ENCODE measurements at regions not wholly inside any gene's neighbourhood (a gene's known extent, or its start where the extent isn't known, plus 50 kb on each side); places are given as distances from the start of the nearest gene placed in this dataset.

DNA sequence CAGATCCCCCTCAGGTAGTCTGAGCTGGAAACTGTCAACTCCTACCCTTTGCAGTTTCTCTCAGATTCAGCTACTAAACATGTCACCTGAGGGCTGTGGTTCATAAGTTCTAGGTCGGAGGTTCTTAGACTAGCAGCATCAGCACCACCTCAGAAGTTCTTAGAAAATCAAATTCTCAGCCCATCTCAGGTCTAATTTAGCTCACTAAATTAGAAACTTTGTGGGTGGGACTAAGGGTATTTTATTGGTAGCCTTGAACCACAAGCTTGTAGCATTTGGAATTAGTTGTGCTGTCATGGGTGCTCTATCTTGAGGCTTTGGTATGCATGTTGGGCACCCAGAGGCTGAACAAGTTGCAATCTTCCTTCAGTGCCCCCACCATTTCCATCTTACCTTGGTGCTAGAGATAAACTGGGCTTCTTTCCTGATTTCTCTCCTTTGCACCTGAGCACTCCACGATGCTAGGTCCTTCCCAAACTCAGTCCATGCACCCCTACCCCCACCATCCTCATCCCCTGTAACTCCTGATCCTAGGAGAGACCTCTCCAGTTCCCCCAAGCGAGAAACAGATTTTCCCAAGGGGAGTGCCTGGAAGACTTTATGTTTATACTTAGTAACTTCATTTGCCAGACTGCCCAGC lies 54.2 kb downstream of the S1PR1 start:
- no peaks in the 10 kb centered on the region for H3K4me1 ChIP-seq
- DNase-seq (ENCODE audit: low read depth in 1 of 2, low spot score in 1 of 2) (no peak), ATAC-seq (no peak), FAIRE-seq (no peak)
- H3K4me3 ChIP-seq, result no peak overlapping the region
- no peaks in the 10 kb centered on the region for H3K9me3 ChIP-seq
- H3K27ac ChIP-seq, result no peak overlapping the region
- WGBS (ENCODE audit: missing lambda C conversion rate), result 29% methylated on average over 3 of the region's 3 CpGs
- ChIA-PET POLR2A (no interaction called here), CTCF (interaction anchor here (0.7 to 2.4 kb wide), 4 partner anchors 10 to 1587 kb away, joined by 3 to 14 read pairs (median 4); no protein-coding TSS in a partner anchor)
- TF ChIP-seq RCOR1 (IDR thresholded peaks at IDR 0.05; ENCODE audit: low read depth, low read length) (no peak), CHD4 (IDR thresholded peaks at IDR 0.05; ENCODE audit: borderline replicate concordance) (no peak), ZFP36 (IDR thresholded peaks at IDR 0.05; ENCODE audit: borderline replicate concordance, partially characterized antibody) (no peak), EP300 (IDR thresholded peaks at IDR 0.05) (no peak), FOSL2 (IDR thresholded peaks at IDR 0.05) (no peak), FOSL2 (CRISPR knock-in tag; IDR thresholded peaks at IDR 0.05) (no peak), BHLHE40 (IDR thresholded peaks at IDR 0.05; ENCODE audit: low read depth, low read length) (no peak), KDM1A (IDR thresholded peaks at IDR 0.05; ENCODE audit: low read depth) (no peak), NR3C1 (IDR thresholded peaks at IDR 0.05) (no peak)
- TF ChIP-seq, protein P1, sequence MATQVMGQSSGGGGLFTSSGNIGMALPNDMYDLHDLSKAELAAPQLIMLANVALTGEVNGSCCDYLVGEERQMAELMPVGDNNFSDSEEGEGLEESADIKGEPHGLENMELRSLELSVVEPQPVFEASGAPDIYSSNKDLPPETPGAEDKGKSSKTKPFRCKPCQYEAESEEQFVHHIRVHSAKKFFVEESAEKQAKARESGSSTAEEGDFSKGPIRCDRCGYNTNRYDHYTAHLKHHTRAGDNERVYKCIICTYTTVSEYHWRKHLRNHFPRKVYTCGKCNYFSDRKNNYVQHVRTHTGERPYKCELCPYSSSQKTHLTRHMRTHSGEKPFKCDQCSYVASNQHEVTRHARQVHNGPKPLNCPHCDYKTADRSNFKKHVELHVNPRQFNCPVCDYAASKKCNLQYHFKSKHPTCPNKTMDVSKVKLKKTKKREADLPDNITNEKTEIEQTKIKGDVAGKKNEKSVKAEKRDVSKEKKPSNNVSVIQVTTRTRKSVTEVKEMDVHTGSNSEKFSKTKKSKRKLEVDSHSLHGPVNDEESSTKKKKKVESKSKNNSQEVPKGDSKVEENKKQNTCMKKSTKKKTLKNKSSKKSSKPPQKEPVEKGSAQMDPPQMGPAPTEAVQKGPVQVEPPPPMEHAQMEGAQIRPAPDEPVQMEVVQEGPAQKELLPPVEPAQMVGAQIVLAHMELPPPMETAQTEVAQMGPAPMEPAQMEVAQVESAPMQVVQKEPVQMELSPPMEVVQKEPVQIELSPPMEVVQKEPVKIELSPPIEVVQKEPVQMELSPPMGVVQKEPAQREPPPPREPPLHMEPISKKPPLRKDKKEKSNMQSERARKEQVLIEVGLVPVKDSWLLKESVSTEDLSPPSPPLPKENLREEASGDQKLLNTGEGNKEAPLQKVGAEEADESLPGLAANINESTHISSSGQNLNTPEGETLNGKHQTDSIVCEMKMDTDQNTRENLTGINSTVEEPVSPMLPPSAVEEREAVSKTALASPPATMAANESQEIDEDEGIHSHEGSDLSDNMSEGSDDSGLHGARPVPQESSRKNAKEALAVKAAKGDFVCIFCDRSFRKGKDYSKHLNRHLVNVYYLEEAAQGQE (IDR thresholded peaks at IDR 0.05), result no peak
- TF ChIP-seq, protein P2, sequence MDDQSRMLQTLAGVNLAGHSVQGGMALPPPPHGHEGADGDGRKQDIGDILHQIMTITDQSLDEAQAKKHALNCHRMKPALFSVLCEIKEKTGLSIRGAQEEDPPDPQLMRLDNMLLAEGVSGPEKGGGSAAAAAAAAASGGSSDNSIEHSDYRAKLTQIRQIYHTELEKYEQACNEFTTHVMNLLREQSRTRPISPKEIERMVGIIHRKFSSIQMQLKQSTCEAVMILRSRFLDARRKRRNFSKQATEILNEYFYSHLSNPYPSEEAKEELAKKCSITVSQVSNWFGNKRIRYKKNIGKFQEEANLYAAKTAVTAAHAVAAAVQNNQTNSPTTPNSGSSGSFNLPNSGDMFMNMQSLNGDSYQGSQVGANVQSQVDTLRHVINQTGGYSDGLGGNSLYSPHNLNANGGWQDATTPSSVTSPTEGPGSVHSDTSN (IDR thresholded peaks at IDR 0.05), result no peak
- H3K4me2 ChIP-seq, result no peak overlapping the region

DNA sequence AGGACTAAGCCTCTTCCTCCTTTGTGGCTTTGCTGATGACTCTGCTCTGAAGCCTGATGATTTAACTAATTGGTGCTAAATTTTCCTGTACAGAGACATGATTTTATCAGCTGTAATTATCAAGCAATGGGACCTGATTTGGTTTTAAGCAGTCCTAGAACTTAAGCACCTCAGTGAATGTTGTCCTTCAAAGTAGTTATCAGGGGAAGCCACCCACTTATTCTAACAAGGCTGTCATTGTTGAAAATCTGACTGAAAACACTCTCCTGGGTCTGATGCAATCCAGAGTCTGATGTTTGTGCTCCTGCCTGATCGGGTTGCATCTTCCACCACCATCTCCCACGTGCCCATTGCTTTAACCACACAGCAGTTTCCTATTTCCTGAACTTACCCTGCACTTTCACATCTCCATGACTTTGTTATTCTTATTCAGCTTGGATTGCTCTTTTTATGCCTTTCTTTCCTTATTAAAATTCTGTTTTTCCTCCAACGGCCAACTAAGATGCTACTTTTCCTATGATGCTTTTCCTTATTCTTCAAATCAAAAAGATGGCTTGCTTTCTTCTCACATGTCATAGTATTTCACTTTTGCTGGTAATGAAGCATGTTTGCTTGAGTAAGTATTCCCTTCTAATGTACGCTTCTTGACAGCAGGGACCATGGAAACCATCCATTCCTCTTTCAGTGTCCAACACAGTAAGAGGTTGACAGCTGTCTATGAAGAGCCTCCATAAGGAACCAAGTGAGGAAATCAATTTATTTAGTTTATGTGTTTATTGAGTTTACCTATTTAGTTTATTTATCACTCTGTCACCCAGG lies 55.0 kb downstream of the S1PR1 start:
- Histone ChIP-seq H3K27ac (no peak overlapping the region), H3K4me3 (no peak overlapping the region), H3K4me1 (no peaks in the 10 kb centered on the region), H3K4me2 (no peak overlapping the region), H3K9me3 (no peaks in the 10 kb centered on the region)
- CTCF ChIA-PET, result interaction anchor here (1.2 to 2.4 kb wide), 3 partner anchors 10 to 53 kb away, joined by 3 to 14 read pairs (median 4); no protein-coding TSS in a partner anchor
- 16% methylated on average over 4 of the region's 4 CpGs for WGBS (ENCODE audit: missing lambda C conversion rate)
- no peak for FAIRE-seq
- no peak for ATAC-seq
- no peak for TF ChIP-seq NFE2L2 (conservative IDR thresholded peaks at IDR 0.05; ENCODE audit: low read length)
- DNase-seq (ENCODE audit: low read depth in 1 of 2, low spot score in 1 of 2), result no peak
- POLR2A ChIA-PET, result no interaction called here

DNA sequence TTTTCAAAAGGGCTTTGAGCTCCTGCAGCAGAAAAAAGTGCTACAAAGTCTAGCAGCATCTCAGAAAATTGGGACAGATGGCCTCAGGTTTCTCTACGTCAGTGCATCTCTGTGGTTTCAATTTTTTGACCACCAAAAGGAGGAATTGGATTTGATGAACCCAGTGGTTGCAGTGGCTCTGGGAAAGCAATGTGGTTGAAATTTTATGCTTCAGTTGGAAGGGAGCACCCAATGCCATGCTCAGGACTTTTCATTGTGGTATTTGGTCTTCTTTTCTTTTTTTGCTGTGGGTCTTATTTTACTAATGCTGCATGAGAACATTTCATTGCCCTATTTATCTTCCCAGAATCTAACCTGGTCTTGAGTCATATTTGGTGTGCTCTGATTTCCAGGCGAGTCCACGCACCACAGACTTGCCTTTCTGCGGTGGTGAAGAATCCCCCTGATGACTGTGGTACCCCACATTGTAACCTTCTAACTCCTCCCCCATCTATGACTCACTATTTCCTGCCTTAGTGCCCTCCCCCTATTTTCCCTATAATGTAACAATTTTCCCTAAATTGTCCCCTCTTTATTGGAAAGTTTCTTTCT lies 56.7 kb downstream of the S1PR1 start:
- DNase-seq (ENCODE audit: low read depth in 1 of 2, low spot score in 1 of 2) (no peak), ATAC-seq (no peak), FAIRE-seq (no peak)
- ChIA-PET CTCF (no interaction called here), POLR2A (no interaction called here)
- H3K9me3 ChIP-seq, result no peaks in the 10 kb centered on the region
- no peak for TF ChIP-seq NFE2L2 (conservative IDR thresholded peaks at IDR 0.05; ENCODE audit: low read length)
- TF ChIP-seq, protein P3, sequence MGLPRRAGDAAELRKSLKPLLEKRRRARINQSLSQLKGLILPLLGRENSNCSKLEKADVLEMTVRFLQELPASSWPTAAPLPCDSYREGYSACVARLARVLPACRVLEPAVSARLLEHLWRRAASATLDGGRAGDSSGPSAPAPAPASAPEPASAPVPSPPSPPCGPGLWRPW (IDR thresholded peaks at IDR 0.05), result no peak
- no peak for TF ChIP-seq ZNF302 (CRISPR knock-in tag; IDR thresholded peaks at IDR 0.05)
- H3K4me1 ChIP-seq, result no peaks in the 10 kb centered on the region
- H3K27ac ChIP-seq, result no peak overlapping the region
- no peak overlapping the region for H3K4me2 ChIP-seq
- WGBS (ENCODE audit: missing lambda C conversion rate), result 60% methylated on average over 4 of the region's 4 CpGs
- H3K4me3 ChIP-seq, result no peak overlapping the region

All from A549 (cell line).